Ishikawa (cell line): ENCODE measurements at regions not wholly inside any gene's neighbourhood (a gene's known extent, or its start where the extent isn't known, plus 50 kb on each side); places are given as distances from the start of the nearest gene placed in this dataset.

Experiments used
- EP300 ChIP-seq: IDR thresholded peaks from 2 replicates; pipeline ENCODE4 v1.6.1; 2012; ENCODE audit warnings: borderline replicate concordance
- REST ChIP-seq: IDR thresholded peaks from 2 replicates; pipeline ENCODE4 v1.6.1; 2012; ENCODE audit warnings: low read depth, mild to moderate bottlenecking

DNA sequence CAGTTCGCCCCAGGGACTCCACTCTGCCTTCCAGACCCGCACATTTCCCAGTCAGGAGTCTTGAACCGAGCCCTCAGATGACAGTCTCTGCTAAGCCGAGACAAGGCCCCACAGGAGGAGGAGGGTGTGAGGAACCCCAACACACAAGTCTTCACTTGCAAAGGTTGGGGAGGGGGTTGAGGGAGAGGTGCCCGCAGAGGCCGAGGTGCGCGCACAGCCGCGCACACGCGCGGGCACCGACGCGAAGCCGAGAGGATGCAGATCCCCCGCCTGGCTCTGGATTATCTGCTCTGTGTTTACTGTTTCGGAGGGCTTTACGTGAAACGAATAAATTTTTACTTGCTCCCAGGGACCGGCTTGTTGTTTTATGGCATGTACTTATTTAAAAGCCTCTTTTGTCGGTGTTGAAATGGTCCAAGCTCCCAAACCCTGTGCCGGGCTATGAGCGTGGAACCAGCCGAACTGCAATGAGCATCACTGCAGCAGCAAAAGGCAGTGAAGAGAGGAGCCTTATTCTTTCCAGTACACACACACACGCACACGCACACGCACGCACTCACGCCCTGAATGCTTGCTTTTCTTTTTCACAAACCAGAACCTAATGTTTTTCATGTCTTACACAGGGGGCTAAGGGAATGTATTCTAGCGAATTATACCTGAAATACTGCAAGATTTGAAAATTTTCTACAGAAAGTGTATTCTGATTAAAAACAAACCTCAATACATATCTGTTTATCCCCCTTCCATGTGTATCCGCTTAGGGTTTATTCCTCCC, 297.7 kb downstream of the PARP8 start:
- TF ChIP-seq REST, result no peak
- TF ChIP-seq EP300, result no peak
